H9 (cell line): ENCODE measurements at regions not wholly inside any gene's neighbourhood (a gene's known extent, or its start where the extent isn't known, plus 50 kb on each side); places are given as distances from the start of the nearest gene placed in this dataset.

Experiments used
- DNase-seq: peaks from one replicate; pipeline ENCODE4 v3.0.0-alpha.2; 2017
- H2AFZ ChIP-seq: one replicate; pipeline ENCODE4 v1.6.1; 2013; ENCODE audit warnings: mild to moderate bottlenecking, low read length, control low read depth, moderate library complexity
- H2AK5ac ChIP-seq: 2 replicates; pipeline ENCODE4 v1.6.1; 2013; ENCODE audit warnings: low read length, control low read depth, mixed read lengths; ENCODE audit not compliant: insufficient read length
- H2BK120ac ChIP-seq: one replicate; pipeline ENCODE4 v1.6.1; 2013; ENCODE audit warnings: low read depth, mild to moderate bottlenecking, low read length, control low read depth, inconsistent platforms; ENCODE audit not compliant: poor library complexity, severe bottlenecking
- H2BK12ac ChIP-seq: 2 replicates; pipeline ENCODE4 v1.6.1; 2013; ENCODE audit warnings: low read length, control low read depth, mixed read lengths, low read depth; ENCODE audit not compliant: insufficient read length
- H2BK15ac ChIP-seq: 2 replicates; pipeline ENCODE4 v1.6.1; 2013; ENCODE audit warnings: low read depth, low read length, control low read depth
- H2BK20ac ChIP-seq: one replicate; pipeline ENCODE4 v1.6.1; 2013; ENCODE audit warnings: low read depth, mild to moderate bottlenecking, low read length, control low read depth, inconsistent platforms; ENCODE audit not compliant: poor library complexity, severe bottlenecking
- H2BK5ac ChIP-seq: 2 replicates; pipeline ENCODE4 v1.6.1; 2013; ENCODE audit warnings: low read length, control low read depth, mixed read lengths; ENCODE audit not compliant: insufficient read length
- H3K14ac ChIP-seq: 2 replicates; pipeline ENCODE4 v1.6.1; 2013; ENCODE audit warnings: low read length, control low read depth; ENCODE audit not compliant: insufficient read depth
- H3K18ac ChIP-seq: 2 replicates; pipeline ENCODE4 v1.6.1; 2013; ENCODE audit warnings: low read depth, mild to moderate bottlenecking, mixed read lengths, low read length, control low read depth; ENCODE audit not compliant: insufficient read length
- H3K23ac ChIP-seq: 2 replicates; pipeline ENCODE4 v1.6.1; 2013; ENCODE audit warnings: low read length, control low read depth, mixed read lengths, low read depth; ENCODE audit not compliant: insufficient read length
- H3K23me2 ChIP-seq: 2 replicates; pipeline ENCODE4 v1.6.1; 2013; ENCODE audit warnings: low read depth, mild to moderate bottlenecking, mixed read lengths, low read length, control low read depth; ENCODE audit not compliant: insufficient read length, poor library complexity, severe bottlenecking
- H3K27ac ChIP-seq: 2 replicates; pipeline ENCODE4 v1.5.1; 2013; ENCODE audit warnings: low read length, control low read depth, mixed read lengths, low read depth; ENCODE audit not compliant: insufficient read length
- H3K27me3 ChIP-seq: 2 replicates; pipeline ENCODE4 v1.6.1; 2013; ENCODE audit warnings: low read length, control low read depth, inconsistent platforms; ENCODE audit not compliant: insufficient read depth
- H3K4ac ChIP-seq: 2 replicates; pipeline ENCODE4 v1.6.1; 2013; ENCODE audit warnings: low read depth, mild to moderate bottlenecking, control low read depth, inconsistent platforms, low read length, moderate library complexity
- H3K4me1 ChIP-seq: 2 replicates; pipeline ENCODE4 v1.6.1; 2013; ENCODE audit warnings: low read length, control low read depth, inconsistent platforms; ENCODE audit not compliant: insufficient read depth
- H3K4me2 ChIP-seq: 2 replicates; pipeline ENCODE4 v1.6.1; 2013; ENCODE audit warnings: low read length, control low read depth, mixed read lengths; ENCODE audit not compliant: insufficient read length, insufficient read depth
- H3K56ac ChIP-seq: 2 replicates; pipeline ENCODE4 v1.6.1; 2013; ENCODE audit warnings: low read depth, mild to moderate bottlenecking, mixed read lengths, low read length, control low read depth; ENCODE audit not compliant: insufficient read length
- H3K79me1 ChIP-seq: 2 replicates; pipeline ENCODE4 v1.6.1; 2013; ENCODE audit warnings: low read depth, mild to moderate bottlenecking, moderate library complexity, low read length, control low read depth, inconsistent platforms; ENCODE audit not compliant: insufficient read depth, poor library complexity, severe bottlenecking
- H3K79me2 ChIP-seq: 2 replicates; pipeline ENCODE4 v1.6.1; 2013; ENCODE audit warnings: low read length, control low read depth, inconsistent platforms; ENCODE audit not compliant: insufficient read depth
- H3K9ac ChIP-seq: 2 replicates; pipeline ENCODE4 v1.6.1; 2013; ENCODE audit warnings: low read length, control low read depth, mixed read lengths; ENCODE audit not compliant: insufficient read length; ENCODE audit errors: extremely low read depth
- H3K9me3 ChIP-seq: one replicate; pipeline ENCODE4 v1.6.1; 2013; ENCODE audit warnings: low read depth, low read length, inconsistent platforms; ENCODE audit not compliant: control insufficient read depth
- H3T11ph ChIP-seq: one replicate; pipeline ENCODE4 v1.6.1; 2013; ENCODE audit warnings: mild to moderate bottlenecking, low read length, control low read depth, inconsistent platforms
- H4K20me1 ChIP-seq: one replicate; pipeline ENCODE4 v1.6.1; 2013; ENCODE audit not compliant: control insufficient read depth, insufficient read length, insufficient read depth
- H4K5ac ChIP-seq: 2 replicates; pipeline ENCODE4 v1.6.1; 2013; ENCODE audit warnings: low read depth, mild to moderate bottlenecking, mixed read lengths, low read length, control low read depth; ENCODE audit not compliant: insufficient read length
- H4K8ac ChIP-seq: replicated peaks from 2 replicates; pipeline ENCODE4 v1.6.1; 2013; ENCODE audit warnings: low read length, control low read depth, mixed read lengths, low read depth; ENCODE audit not compliant: insufficient read length
- H4K91ac ChIP-seq: 2 replicates; pipeline ENCODE4 v1.6.1; 2013; ENCODE audit warnings: low read depth, mild to moderate bottlenecking, moderate library complexity, mixed read lengths, low read length, control low read depth; ENCODE audit not compliant: insufficient read length
- H3K27ac Mint-ChIP-seq, 3 experiments: 2 replicates in 2 of 3; 3 replicates in 1 of 3; pipeline ENCODE4 v1.8.0; 2020 to 2021; ENCODE audit warnings: mixed read lengths in 3 of 3, mild to moderate bottlenecking in 1 of 3, moderate library complexity in 1 of 3
- H3K27me3 Mint-ChIP-seq: 2 replicates; pipeline ENCODE4 v1.8.0; 2021; ENCODE audit warnings: low read depth, mild to moderate bottlenecking, moderate library complexity, mixed read lengths
- H3K36me3 Mint-ChIP-seq, 3 experiments: 2 replicates in 2 of 3; 3 replicates in 1 of 3; pipeline ENCODE4 v1.8.0; 2020 to 2021; ENCODE audit warnings: low read depth in 3 of 3, mixed read lengths in 3 of 3; ENCODE audit not compliant: insufficient read depth in 1 of 3
- H3K4me1 Mint-ChIP-seq, 2 experiments: 2 replicates each; pipeline ENCODE4 v1.8.0; 2020; ENCODE audit warnings: mixed read lengths in 2 of 2
- H3K4me3 Mint-ChIP-seq, 2 experiments: 2 replicates in 1 of 2; 3 replicates in 1 of 2; pipeline ENCODE4 v1.8.0; 2020 to 2021; ENCODE audit warnings: mild to moderate bottlenecking in 2 of 2, mixed read lengths in 2 of 2, moderate library complexity in 1 of 2
- H3K9me3 Mint-ChIP-seq, 2 experiments: 2 replicates in 1 of 2; 3 replicates in 1 of 2; pipeline ENCODE4 v1.8.0; 2020; ENCODE audit warnings: mild to moderate bottlenecking in 2 of 2, mixed read lengths in 2 of 2, moderate library complexity in 1 of 2
- CTCF ChIP-seq: fragments of 200-600 bp; sonication (generic); conservative IDR thresholded peaks from 3 replicates; pipeline ENCODE4 v1.8.0; 2021; ENCODE audit warnings: antibody characterized with exemption, mild to moderate bottlenecking
- WGBS: extraction: QIAGEN DNeasy Blood & Tissue Kit; methylation state at CpG from one replicate; pipeline ENCODE4 v1.1.7; 2013; ENCODE audit warnings: missing lambda C conversion rate, low lambda C conversion rate, mixed read lengths; ENCODE audit not compliant: insufficient read length; ENCODE audit errors: extremely low coverage; 5-methylcytosine and 5-hydroxymethylcytosine counted together

DNA sequence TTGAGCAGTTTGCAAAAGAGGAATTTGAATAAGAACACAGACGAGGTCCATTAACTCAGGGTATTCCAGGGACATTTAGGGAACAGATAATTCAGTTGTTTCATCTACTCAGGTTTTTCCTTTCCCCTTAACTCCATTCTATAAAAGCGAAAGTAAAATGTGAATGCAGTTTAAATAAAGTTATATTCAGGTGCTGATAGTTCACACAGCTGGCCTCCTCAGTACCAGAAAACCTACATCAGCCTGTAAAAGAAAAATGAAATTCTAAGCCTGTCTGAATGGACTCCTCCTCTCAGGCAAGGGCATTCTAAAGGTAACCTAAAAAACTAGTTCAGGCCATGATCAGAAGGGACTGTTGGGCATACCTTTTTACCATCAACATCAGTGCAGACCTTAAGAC lies 873.8 kb downstream of the SUCLG1 start:
- H3K27ac ChIP-seq = no peak overlapping the region
- peak overlapping the region; percentile 49 for H2AFZ ChIP-seq
- H3K36me3 Mint-ChIP-seq = peaks cover 0 to 2% (median 0%) of the 10 kb centered on the region in 3 experiments; a peak in 2 of 7 replicates
- no peaks in the 10 kb centered on the region for H3K9me3 ChIP-seq
- H3K4me1 ChIP-seq = peaks cover 2% of the 10 kb centered on the region; the same call in 1 of the 2 replicates
- no peaks in the 10 kb centered on the region for H3K27me3 Mint-ChIP-seq
- no peak overlapping the region for H3K4ac ChIP-seq
- H3K9ac ChIP-seq = no peak overlapping the region
- WGBS = no CpG with 5 or more reads among the region's 2 CpGs
- no peaks in the 10 kb centered on the region for H3K79me1 ChIP-seq
- H4K91ac ChIP-seq = no peak overlapping the region
- H3K18ac ChIP-seq = no peak overlapping the region
- no peak overlapping the region for H2BK5ac ChIP-seq
- no peaks in the 10 kb centered on the region for H3K27me3 ChIP-seq
- no peak overlapping the region for H4K5ac ChIP-seq
- H2BK120ac ChIP-seq = no peak overlapping the region
- no peaks in the 10 kb centered on the region for H3K23me2 ChIP-seq
- no peak for DNase-seq
- H2AK5ac ChIP-seq = no peak overlapping the region
- H3K23ac ChIP-seq = no peak overlapping the region
- H3K27ac Mint-ChIP-seq = peak overlapping the region; percentile 1 to 86 (median 17); a peak in 5 of 7 replicates
- no peak overlapping the region for H3T11ph ChIP-seq
- no peak overlapping the region for H3K56ac ChIP-seq
- H3K4me3 Mint-ChIP-seq = 0 out of 5 replicates have a peak overlapping the region, but pooled peaks of 1 of the 2 experiments have one; percentile 3
- H2BK20ac ChIP-seq = no peak overlapping the region
- H3K14ac ChIP-seq = no peak overlapping the region
- H3K4me2 ChIP-seq = peak overlapping the region; percentile 11
- H3K4me1 Mint-ChIP-seq = peaks cover 19% of the 10 kb centered on the region in 2 experiments
- TF ChIP-seq CTCF = no peak
- no peak overlapping the region for H4K8ac ChIP-seq
- no peak overlapping the region for H2BK15ac ChIP-seq
- H3K79me2 ChIP-seq = no peaks in the 10 kb centered on the region
- no peaks in the 10 kb centered on the region for H4K20me1 ChIP-seq
- no peak overlapping the region for H2BK12ac ChIP-seq
- H3K9me3 Mint-ChIP-seq = no peaks in the 10 kb centered on the region; a peak in 2 of 5 replicates
